ENCODE measurements at regions not wholly inside any gene's neighbourhood (a gene's known extent, or its start where the extent isn't known, plus 50 kb on each side); places are given as distances from the start of the nearest gene placed in this dataset.
"Not testable (repeated sequence)": the region's sequence is repeated elsewhere in the genome, so short reads cannot be mapped to it uniquely, and the experiment has no call there.

GRCh38 chr5:10138395-10139057 lies 111.2 kb downstream of the ATPSCKMT start:
- DNase-seq (ENCODE audit: low read depth, low spot score): no peak
- no peak overlapping the region for H3K4me3 ChIP-seq (ENCODE audit: low read length)

- no peak for DNase-seq (ENCODE audit: low read depth, low spot score)
- no peak overlapping the region for H3K4me3 ChIP-seq (ENCODE audit: low read length)
Observed at GRCh38 chr5:10133830-10134229, 115.9 kb downstream of the ATPSCKMT start.

DNA sequence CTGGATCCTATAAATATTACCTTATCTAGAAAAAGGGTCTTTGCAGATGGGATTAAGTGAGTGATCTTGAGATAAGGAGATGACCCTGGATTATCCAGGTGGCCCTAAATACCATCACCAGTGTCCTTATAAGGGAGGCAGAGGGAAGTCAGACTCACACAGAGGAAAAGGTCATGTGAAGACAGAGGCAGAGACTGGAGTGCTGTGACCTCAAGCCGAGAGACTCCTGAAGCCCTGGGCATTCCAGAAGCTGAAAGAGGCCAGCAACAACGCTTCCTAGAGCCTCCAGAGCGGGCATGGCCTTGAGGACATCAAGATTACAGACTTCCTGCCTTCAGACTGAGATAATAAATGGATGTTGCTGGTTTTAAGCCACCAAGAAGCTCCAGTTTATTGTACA lies 118.8 kb downstream of the ATPSCKMT start:
- H3K4me3 ChIP-seq (ENCODE audit: low read length): no peak overlapping the region
- DNase-seq (ENCODE audit: low read depth, low spot score): no peak

- H3K4me3 ChIP-seq (ENCODE audit: low read length): no peak overlapping the region
- no peak for DNase-seq (ENCODE audit: low read depth, low spot score)
Observed at GRCh38 chr5:10126900-10127299, 122.8 kb downstream of the ATPSCKMT start.

DNA sequence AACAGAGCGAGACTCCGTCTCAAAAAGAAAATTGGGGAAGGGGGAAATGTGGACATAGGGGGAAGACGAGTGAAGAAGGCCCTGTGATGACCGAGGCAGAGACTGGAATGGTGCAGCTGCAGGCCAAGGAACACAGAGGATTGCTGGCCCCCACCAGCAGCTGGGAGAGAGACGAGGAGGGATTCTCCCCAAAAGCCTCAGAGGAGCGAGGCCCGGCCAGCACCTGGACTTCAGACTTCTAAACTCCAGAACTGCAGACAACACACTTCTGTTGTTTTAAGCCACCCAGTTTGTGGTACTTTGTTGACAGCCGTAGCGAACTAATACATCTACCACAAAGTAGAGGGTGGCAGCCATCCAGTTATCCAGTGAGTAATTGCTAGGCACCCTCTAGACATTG lies 124.6 kb downstream of the ATPSCKMT start:
- DNase-seq (ENCODE audit: low read depth, low spot score): no peak
- H3K4me3 ChIP-seq (ENCODE audit: low read length): no peak overlapping the region

DNA sequence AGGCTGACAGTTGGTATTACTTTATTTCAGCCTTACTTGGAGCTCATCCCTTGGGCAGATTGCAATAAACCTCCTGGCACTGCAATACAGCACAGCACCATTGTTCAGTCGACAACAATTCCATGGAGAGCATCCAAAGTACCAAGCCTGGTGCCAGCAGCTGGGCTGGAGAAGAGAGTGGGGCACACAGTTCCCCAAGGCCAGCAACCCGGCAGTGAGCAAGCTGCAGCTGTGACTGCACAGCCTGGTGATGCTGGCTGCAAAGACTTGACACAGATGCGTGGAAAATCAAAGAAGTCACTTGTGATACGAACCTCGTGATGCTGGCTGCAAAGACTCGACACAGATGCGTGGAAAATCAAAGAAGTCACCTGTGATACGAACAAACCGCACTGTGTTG lies 125.4 kb downstream of the ATPSCKMT start:
- DNase-seq (ENCODE audit: low read depth, low spot score): no peak
- no peak overlapping the region for H3K4me3 ChIP-seq (ENCODE audit: low read length)

- H3K4me3 ChIP-seq (ENCODE audit: low read length): no peak overlapping the region
- no peak for DNase-seq (ENCODE audit: low read depth, low spot score)
Observed at GRCh38 chr5:10123254-10123989, 126.3 kb downstream of the ATPSCKMT start.

DNA sequence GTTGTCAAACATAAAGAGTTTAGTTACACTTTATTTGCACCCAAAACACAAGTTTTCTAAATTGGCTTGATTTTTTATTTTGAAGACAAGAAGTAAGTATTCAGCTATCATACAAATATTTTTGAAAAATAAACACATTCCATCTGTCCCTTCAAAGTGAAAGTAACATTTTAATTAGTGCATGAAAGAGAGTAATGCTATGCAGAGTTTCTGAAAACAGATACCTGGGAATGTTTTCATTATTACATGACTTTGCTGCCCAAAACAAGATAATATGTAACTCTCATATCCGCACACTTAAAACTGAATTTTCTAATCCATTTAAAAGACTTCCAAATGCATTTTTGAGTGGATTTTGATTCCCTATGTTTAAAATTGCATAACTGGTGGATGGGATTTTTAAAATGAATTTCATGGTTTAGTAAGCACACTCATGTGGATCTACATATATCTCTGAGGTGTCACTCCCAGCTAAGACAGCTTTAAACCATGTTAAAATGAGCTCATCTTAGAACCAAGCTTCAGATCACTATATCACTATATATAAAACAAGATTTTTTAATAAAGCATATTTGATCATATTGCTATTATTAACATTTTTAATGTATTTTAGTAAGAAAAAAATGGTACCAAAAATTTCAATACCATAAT lies 127.5 kb downstream of the ATPSCKMT start:
- DNase-seq (ENCODE audit: low read depth, low spot score): no peak
- H3K4me3 ChIP-seq (ENCODE audit: low read length): no peak overlapping the region

DNA sequence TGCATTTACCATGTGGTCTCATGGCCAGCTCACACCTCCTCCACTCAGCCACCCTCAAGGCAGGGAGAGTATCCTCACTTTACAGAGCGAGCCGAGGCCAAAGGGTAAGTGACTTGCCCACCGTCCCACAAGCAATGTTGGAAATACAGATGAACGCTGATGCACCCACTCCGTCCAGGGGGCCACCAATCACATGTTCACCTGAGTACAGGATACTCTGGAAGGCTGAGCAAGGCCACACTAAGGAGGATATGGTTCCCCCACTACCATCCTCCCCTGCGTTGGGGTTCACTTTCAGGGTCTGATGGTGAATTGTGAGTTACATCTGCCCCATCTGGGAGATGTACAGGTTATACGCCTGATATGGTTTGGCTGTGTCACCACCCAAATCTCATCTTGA lies 128.8 kb downstream of the ATPSCKMT start:
- no peak overlapping the region for H3K4me3 ChIP-seq (ENCODE audit: low read length)
- DNase-seq (ENCODE audit: low read depth, low spot score): no peak

DNA sequence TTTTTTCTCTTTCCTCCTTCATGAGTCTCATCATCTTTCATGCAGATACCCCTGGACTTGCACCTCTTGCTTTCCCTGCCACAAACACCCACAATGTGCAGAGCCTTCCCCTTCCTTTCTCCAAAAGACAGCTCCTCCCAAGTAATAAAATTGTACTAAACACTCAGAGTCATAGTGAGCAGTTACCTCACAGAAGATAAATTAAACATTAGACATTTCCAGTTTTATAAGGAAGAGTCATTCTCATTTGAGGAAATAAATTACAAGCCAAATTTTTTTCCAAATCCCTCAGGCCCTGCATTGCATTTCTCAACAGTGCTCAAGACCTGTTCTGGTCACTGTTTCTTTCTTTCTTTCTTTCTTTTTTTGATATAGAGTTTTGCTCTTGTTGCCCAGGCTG lies 131.5 kb downstream of the ATPSCKMT start:
- H3K4me3 ChIP-seq (ENCODE audit: low read length): no peak overlapping the region
- no peak for DNase-seq (ENCODE audit: low read depth, low spot score)

- no peak overlapping the region for H3K4me3 ChIP-seq (ENCODE audit: low read length)
- no peak for DNase-seq (ENCODE audit: low read depth, low spot score)
Observed at GRCh38 chr5:10116594-10116993, 133.1 kb downstream of the ATPSCKMT start.

DNA sequence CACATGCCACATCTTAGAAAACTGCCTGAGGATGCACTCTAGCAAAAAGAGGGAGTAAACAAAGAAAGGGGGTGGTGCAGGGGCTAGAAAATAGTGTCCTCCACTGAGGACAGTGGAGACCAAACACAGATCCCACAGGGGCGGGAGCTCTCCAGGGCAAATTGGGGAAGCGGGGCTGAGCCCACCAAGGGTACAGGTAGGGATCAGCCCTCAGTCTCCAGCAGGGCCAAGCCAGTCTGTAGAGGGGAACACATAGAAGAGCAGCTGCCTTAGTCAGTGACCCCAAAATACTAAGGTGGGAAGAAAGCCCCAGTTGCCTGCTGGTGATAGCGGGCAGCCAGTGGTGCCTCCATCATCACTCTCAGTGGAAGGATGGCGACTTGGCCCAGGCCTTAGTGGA lies 134.0 kb downstream of the ATPSCKMT start:
- DNase-seq (ENCODE audit: low read depth, low spot score): no peak

GRCh38 chr5:10111571-10111970 lies 138.1 kb downstream of the ATPSCKMT start:
- peak; percentile 40 for DNase-seq (ENCODE audit: low read depth, low spot score)
- H3K4me3 ChIP-seq (ENCODE audit: low read length): no peak overlapping the region

More for the DNA sequence above, 134.0 kb downstream of the ATPSCKMT start:
- no peak overlapping the region for H3K4me3 ChIP-seq (ENCODE audit: low read length)

GRCh38 chr5:10110228-10110627 lies 139.5 kb downstream of the ATPSCKMT start:
- DNase-seq (ENCODE audit: low read depth, low spot score): no peak
- H3K4me3 ChIP-seq (ENCODE audit: low read length): no peak overlapping the region

DNA sequence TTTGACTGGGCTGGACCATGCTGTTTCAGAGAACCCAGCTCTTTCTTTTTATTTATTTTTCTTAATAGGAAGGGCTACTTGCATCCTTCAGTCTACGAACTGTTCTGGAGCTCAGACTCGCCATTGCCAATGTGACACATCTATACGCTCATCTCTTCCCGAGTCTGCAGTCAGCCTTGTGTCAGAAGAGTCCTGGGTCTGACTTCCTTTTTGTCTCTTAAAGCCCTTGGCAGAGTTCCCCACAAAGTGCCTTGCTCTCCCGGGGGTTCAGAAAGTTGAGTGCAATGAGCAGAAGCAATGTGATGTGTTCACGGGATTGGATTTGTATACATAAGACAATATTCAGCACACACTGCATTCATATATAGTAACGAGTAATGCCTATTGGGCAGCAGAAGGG lies 140.4 kb downstream of the ATPSCKMT start:
- DNase-seq (ENCODE audit: low read depth, low spot score): no peak
- no peak overlapping the region for H3K4me3 ChIP-seq (ENCODE audit: low read length)

GRCh38 chr5:10106806-10107205 lies 142.9 kb downstream of the ATPSCKMT start:
- no peak for DNase-seq (ENCODE audit: low read depth, low spot score)
- no peak overlapping the region for H3K4me3 ChIP-seq (ENCODE audit: low read length)

DNA sequence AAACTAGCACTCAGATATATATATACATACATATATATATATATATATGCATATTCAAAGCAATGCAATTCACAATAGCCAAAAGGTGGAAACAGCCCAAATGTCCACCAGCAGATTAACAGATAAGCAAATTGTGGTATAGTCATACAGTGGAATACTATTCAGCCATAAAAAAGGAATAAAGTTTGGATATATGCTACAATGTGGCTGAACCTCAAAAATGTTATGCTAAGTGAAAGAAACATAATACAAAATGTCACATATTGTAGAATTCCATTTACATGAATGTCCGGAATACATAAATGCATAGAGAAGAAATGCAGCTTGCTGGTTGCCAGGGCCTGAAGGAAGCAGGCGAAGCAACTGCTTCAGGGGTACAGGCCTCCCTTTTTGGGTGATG lies 143.4 kb downstream of the ATPSCKMT start:
- DNase-seq (ENCODE audit: low read depth, low spot score): no peak
- no peak overlapping the region for H3K4me3 ChIP-seq (ENCODE audit: low read length)

GRCh38 chr5:10102706-10103497 lies 146.8 kb downstream of the ATPSCKMT start:
- DNase-seq (ENCODE audit: low read depth, low spot score): no peak
- no peak overlapping the region for H3K4me3 ChIP-seq (ENCODE audit: low read length)

DNA sequence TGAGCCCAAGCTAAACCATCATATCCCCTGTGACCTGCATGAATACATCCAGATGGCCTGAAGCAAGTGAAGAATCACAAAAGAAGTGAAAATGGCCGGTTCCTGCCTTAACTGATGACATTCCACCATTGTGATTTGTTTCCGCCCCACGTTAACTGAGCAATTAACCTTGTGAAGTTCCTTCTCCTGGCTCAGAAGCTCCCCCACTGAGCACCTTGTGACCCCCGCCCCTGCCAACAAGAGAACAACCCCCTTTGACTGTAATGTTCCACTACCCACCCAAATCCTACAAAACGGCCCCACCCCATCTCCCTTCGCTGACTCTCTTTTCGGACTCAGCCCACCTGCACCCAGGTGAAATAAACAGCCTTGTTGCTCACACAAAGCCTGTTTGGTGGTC lies 147.5 kb downstream of the ATPSCKMT start:
- not testable (repeated sequence) for H3K4me3 ChIP-seq (ENCODE audit: low read length)

GRCh38 chr5:10099548-10099947 lies 150.1 kb downstream of the ATPSCKMT start:
- DNase-seq (ENCODE audit: low read depth, low spot score): no peak

More for the DNA sequence above, 147.5 kb downstream of the ATPSCKMT start:
- DNase-seq (ENCODE audit: low read depth, low spot score): not testable (repeated sequence)

More at GRCh38 chr5:10099548-10099947, 150.1 kb downstream of the ATPSCKMT start:
- no peak overlapping the region for H3K4me3 ChIP-seq (ENCODE audit: low read length)

All from Jurkat, Clone E6-1 (cell line).